A549 (cell line): ENCODE measurements at regions not wholly inside any gene's neighbourhood (a gene's known extent, or its start where the extent isn't known, plus 50 kb on each side); places are given as distances from the start of the nearest gene placed in this dataset.

Experiments used
- ATAC-seq, 2 experiments: fragments of 200-7000 bp in 1 of 2; fragments of >200 bp in 1 of 2; cut with Nextera tagmentation in 1 of 2; cut with Tn5 transposase in 1 of 2; 3 replicates each; pipeline versions ENCODE4 v1.8.0 to v1.9.1; 2018 to 2020; ENCODE audit warnings: mild to moderate bottlenecking in 1 of 2, moderate library complexity in 1 of 2
- CTCF ChIA-PET: fragments of 300-600 bp; sonication (Branson Sonifier 250); formaldehyde crosslinking; extraction: SDS; loops from one replicate; lab custom pipeline; 2021; ENCODE audit warnings: antibody characterized with exemption, inconsistent platforms; lab: Yijun Ruan, JAX
- POLR2A ChIA-PET: fragments of 350-600 bp; formaldehyde crosslinking; extraction: SDS; loops from one replicate; lab custom pipeline; 2021; ENCODE audit warnings: antibody characterized with exemption, inconsistent platforms; lab: Yijun Ruan, JAX
- DNase-seq, 2 experiments: peaks; one replicate each; pipeline versions ENCODE4 v3.0.0 to v3.0.0-alpha.2; 2011 to 2016; ENCODE audit warnings: low read depth in 1 of 2, low spot score in 1 of 2
- FAIRE-seq: peaks from 2 replicates; lab custom pipeline; 2011; peaks lifted over from hg19 to GRCh38; lab: Jason Lieb, UNC
- H3K27ac ChIP-seq, 2 experiments: fragments of >200 bp; sonication (Bioruptor Twin); formaldehyde crosslinking; 3 replicates each; pipeline ENCODE4 v1.5.1; 2016 to 2017
- H3K4me1 ChIP-seq: fragments of >200 bp; sonication (Bioruptor Twin); formaldehyde crosslinking; 3 replicates; pipeline ENCODE4 v1.6.1; 2016
- H3K4me2 ChIP-seq: fragments of >200 bp; sonication (Bioruptor Twin); formaldehyde crosslinking; 3 replicates; pipeline ENCODE4 v1.6.1; 2016
- H3K4me3 ChIP-seq: fragments of >200 bp; sonication (Bioruptor Twin); formaldehyde crosslinking; 3 replicates; pipeline ENCODE4 v1.5.1; 2016
- H3K9me3 ChIP-seq: fragments of >200 bp; sonication (Bioruptor Twin); formaldehyde crosslinking; 3 replicates; pipeline ENCODE4 v1.6.1; 2016
- CHD4 ChIP-seq: fragments of 200-600 bp; sonication (generic); IDR thresholded peaks from 2 replicates; pipeline ENCODE4 v1.6.1; 2016; ENCODE audit warnings: antibody characterized with exemption, mild to moderate bottlenecking, borderline replicate concordance
- EHF ChIP-seq: fragments of 250-450 bp; sonication (Bioruptor Pico); IDR thresholded peaks from 2 replicates; pipeline ENCODE4 v1.5.0; 2020; ENCODE audit warnings: mild to moderate bottlenecking
- EHMT2 ChIP-seq: fragments of 200-600 bp; sonication (generic); IDR thresholded peaks from 2 replicates; pipeline ENCODE4 v1.6.1; 2016; ENCODE audit warnings: antibody characterized with exemption, low read depth, mild to moderate bottlenecking, moderate library complexity
- EP300 ChIP-seq, 2 experiments: fragments of >200 bp; sonication (Bioruptor Twin); formaldehyde crosslinking; IDR thresholded peaks; 2 replicates in 1 of 2; 3 replicates in 1 of 2; pipeline ENCODE4 v1.6.1; 2016 to 2017
- ESRRA ChIP-seq: fragments of 150-350 bp; IDR thresholded peaks from 2 replicates; pipeline ENCODE4 v1.6.1; 2014; ENCODE audit warnings: mild to moderate bottlenecking, low read length, borderline replicate concordance
- FOXS1 ChIP-seq: fragments of 250-450 bp; sonication (Bioruptor Pico); IDR thresholded peaks from 2 replicates; pipeline ENCODE4 v1.5.0; 2020; ENCODE audit warnings: mild to moderate bottlenecking, moderate library complexity
- HEYL ChIP-seq: fragments of 250-450 bp; sonication (Bioruptor Pico); IDR thresholded peaks from 2 replicates; pipeline ENCODE4 v1.8.0; 2021; ENCODE audit warnings: mild to moderate bottlenecking, moderate library complexity
- KDM5A ChIP-seq: fragments of 200-600 bp; sonication (generic); IDR thresholded peaks from 2 replicates; pipeline ENCODE4 v1.6.1; 2016; ENCODE audit warnings: antibody characterized with exemption, mild to moderate bottlenecking
- MAFK ChIP-seq: fragments of 450-650 bp; IDR thresholded peaks from 2 replicates; pipeline ENCODE4 v1.6.1; 2014; ENCODE audit not compliant: partially characterized antibody
- NR3C1 ChIP-seq: fragments of >200 bp; sonication (Bioruptor Twin); formaldehyde crosslinking; IDR thresholded peaks from 3 replicates; pipeline ENCODE4 v1.6.1; 2017
- PHF8 ChIP-seq: fragments of 200-600 bp; sonication (generic); IDR thresholded peaks from 2 replicates; pipeline ENCODE4 v1.6.1; 2016; ENCODE audit warnings: low read depth, mild to moderate bottlenecking, antibody characterized with exemption, moderate library complexity, borderline replicate concordance
- POLR2A ChIP-seq: IDR thresholded peaks from 2 replicates; pipeline ENCODE4 v1.6.1; 2012; ENCODE audit warnings: mild to moderate bottlenecking, low read length
- POLR2AphosphoS2 ChIP-seq: conservative IDR thresholded peaks from 2 replicates; pipeline ENCODE4 v1.6.1; 2012; ENCODE audit warnings: low read length, improper control_type of control experiment, inconsistent platforms
- RAD21 ChIP-seq, 2 experiments: fragments of >200 bp in 1 of 2; sonication (Bioruptor Twin) in 1 of 2; formaldehyde crosslinking in 1 of 2; IDR thresholded peaks in 1 of 2; conservative IDR thresholded peaks in 1 of 2; 2 replicates in 1 of 2; 3 replicates in 1 of 2; pipeline ENCODE4 v1.6.1; 2012 to 2018; ENCODE audit warnings: inconsistent platforms in 1 of 2
- SMC3 ChIP-seq: fragments of >200 bp; sonication (Bioruptor Twin); formaldehyde crosslinking; IDR thresholded peaks from 3 replicates; pipeline ENCODE4 v1.6.1; 2018; ENCODE audit warnings: inconsistent platforms
- ZFP36 ChIP-seq: fragments of 450-650 bp; IDR thresholded peaks from 2 replicates; pipeline ENCODE4 v1.6.1; 2014; ENCODE audit warnings: borderline replicate concordance; ENCODE audit not compliant: partially characterized antibody
- ZSCAN20 ChIP-seq: fragments of 250-450 bp; sonication (Bioruptor Pico); IDR thresholded peaks from 2 replicates; pipeline ENCODE4 v1.8.0; 2022; ENCODE audit warnings: mild to moderate bottlenecking, moderate library complexity
- WGBS: methylation state at CpG from one replicate; pipeline ENCODE4 v1.1.6; 2017; ENCODE audit errors: missing lambda C conversion rate; 5-methylcytosine and 5-hydroxymethylcytosine counted together
- TF ChIP-seq, protein P1 (sequence below): IDR thresholded peaks from 2 replicates; pipeline ENCODE4 v1.6.1; 2012
- TF ChIP-seq, protein P2 (sequence below): fragments of 150-350 bp; IDR thresholded peaks from 2 replicates; pipeline ENCODE4 v1.6.1; 2014; ENCODE audit warnings: low read depth, mild to moderate bottlenecking, low read length
- TF ChIP-seq, protein P3 (sequence below): fragments of >200 bp; sonication (Bioruptor Twin); formaldehyde crosslinking; IDR thresholded peaks from 3 replicates; pipeline ENCODE4 v1.5.1; 2016
- TF ChIP-seq, protein P4 (sequence below): fragments of >200 bp; sonication (Bioruptor Twin); formaldehyde crosslinking; IDR thresholded peaks from 3 replicates; pipeline ENCODE4 v1.6.1; 2016

DNA sequence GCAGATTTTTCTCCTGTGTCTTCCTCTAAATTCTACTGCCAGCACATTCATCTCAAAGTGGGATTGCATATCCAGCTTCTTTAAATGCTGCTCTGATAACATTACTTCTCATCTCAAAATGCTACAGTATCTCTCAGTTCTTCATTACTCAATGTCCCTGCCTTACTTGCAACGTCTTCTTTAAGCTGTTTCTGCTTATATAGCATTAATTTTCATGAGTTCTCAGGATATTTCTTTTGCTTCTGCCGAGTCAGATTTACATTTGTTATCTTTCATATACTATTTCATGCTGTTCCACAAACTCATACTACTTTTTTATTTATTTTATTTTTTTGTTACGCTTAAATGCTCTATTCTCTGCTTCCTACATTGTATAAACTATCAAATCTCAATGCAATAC lies 1223.5 kb upstream of the FAM98A start:
- 16% methylated on average over 3 of the region's 3 CpGs for WGBS
- Histone ChIP-seq H3K27ac (no peak overlapping the region), H3K9me3 (no peaks in the 10 kb centered on the region; the same call in 2 of the 3 replicates), H3K4me2 (no peak overlapping the region), H3K4me3 (no peak overlapping the region), H3K4me1 (no peaks in the 10 kb centered on the region)
- FAIRE-seq: no peak
- DNase-seq: no peak
- POLR2A ChIA-PET: no interaction called here
- no peak for ATAC-seq
- CTCF ChIA-PET: no interaction called here
- TF ChIP-seq NR3C1 (no peak), MAFK (peak; percentile 58)
- TF ChIP-seq, protein P1, sequence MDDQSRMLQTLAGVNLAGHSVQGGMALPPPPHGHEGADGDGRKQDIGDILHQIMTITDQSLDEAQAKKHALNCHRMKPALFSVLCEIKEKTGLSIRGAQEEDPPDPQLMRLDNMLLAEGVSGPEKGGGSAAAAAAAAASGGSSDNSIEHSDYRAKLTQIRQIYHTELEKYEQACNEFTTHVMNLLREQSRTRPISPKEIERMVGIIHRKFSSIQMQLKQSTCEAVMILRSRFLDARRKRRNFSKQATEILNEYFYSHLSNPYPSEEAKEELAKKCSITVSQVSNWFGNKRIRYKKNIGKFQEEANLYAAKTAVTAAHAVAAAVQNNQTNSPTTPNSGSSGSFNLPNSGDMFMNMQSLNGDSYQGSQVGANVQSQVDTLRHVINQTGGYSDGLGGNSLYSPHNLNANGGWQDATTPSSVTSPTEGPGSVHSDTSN: no peak

DNA sequence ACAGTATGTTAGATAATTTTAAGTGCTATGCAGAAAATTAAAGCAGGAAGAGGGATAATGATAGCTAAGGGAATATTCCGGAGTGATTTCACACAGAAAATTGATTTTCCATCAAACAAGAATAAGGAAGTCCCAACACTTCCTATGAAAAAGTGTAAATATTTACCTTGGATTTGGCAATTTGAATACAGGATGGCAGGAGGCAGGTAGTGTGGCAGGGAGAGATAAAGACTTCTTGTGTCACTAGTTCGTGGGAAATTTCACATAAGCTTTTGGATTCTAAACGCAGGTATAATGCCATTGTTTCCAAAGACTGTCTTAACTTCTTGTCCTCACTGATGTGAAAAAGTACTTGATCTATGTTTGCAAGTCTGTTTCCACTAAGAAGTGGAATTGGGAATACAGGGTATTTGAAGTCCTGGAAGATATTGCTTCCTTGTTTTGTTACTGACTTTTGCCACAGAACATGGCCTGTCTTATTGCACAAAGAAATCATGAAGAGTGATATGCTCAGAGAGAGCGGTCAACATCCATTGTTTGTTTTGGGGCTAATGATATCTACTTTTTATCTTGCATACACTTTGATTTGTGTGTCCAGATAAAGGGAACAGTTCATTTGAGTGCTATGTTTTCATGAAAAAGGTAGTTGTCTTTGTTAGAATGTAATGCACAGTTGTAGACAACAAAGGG lies 1216.1 kb upstream of the FAM98A start:
- no peak for TF ChIP-seq FOXS1 (CRISPR knock-in tag)
- TF ChIP-seq, all 56 proteins: peak for 0
- ChIA-PET CTCF (no interaction called here), POLR2A (no interaction called here)
- no peaks in the 10 kb centered on the region for H3K9me3 ChIP-seq
- H3K4me1 ChIP-seq: no peaks in the 10 kb centered on the region
- no peak overlapping the region for H3K4me3 ChIP-seq
- no peak overlapping the region for H3K27ac ChIP-seq
- no peak overlapping the region for H3K4me2 ChIP-seq
- no peak for ATAC-seq
- no peak for DNase-seq
- FAIRE-seq: no peak
- WGBS: 43% methylated on average over 4 of the region's 4 CpGs

DNA sequence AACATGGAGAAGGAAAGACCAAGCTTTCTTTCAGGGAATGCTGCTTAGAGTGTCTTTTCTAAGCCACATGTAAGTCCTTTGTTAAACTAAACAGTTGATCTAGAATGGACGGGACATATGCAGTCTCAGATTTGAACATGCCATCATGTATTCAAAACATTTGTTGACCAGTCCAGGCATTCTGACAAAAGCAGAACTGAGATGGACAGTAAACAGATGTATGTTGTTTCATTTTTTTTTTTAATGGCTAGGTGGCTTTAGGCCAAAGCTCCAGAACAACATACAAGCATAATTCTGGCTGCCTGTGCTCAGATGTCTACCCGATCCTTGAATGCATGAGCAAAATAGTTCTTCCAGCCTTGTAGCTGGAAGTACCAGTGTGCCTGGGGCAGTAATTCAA lies 1211.4 kb upstream of the FAM98A start:
- Histone ChIP-seq H3K4me2 (no peak overlapping the region), H3K4me3 (no peak overlapping the region), H3K9me3 (no peaks in the 10 kb centered on the region), H3K27ac (no peak overlapping the region), H3K4me1 (no peaks in the 10 kb centered on the region)
- ChIA-PET POLR2A (no interaction called here), CTCF (no interaction called here)
- no peak for FAIRE-seq
- ATAC-seq: no peak
- DNase-seq: no peak
- 47% methylated on average over 2 of the region's 2 CpGs for WGBS
- TF ChIP-seq SMC3 (no peak), EHMT2 (no peak), KDM5A (no peak), PHF8 (no peak), POLR2A (no peak), ESRRA (no peak)
- TF ChIP-seq, protein P2, sequence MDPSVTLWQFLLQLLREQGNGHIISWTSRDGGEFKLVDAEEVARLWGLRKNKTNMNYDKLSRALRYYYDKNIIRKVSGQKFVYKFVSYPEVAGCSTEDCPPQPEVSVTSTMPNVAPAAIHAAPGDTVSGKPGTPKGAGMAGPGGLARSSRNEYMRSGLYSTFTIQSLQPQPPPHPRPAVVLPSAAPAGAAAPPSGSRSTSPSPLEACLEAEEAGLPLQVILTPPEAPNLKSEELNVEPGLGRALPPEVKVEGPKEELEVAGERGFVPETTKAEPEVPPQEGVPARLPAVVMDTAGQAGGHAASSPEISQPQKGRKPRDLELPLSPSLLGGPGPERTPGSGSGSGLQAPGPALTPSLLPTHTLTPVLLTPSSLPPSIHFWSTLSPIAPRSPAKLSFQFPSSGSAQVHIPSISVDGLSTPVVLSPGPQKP: no peak
- TF ChIP-seq, protein P3, sequence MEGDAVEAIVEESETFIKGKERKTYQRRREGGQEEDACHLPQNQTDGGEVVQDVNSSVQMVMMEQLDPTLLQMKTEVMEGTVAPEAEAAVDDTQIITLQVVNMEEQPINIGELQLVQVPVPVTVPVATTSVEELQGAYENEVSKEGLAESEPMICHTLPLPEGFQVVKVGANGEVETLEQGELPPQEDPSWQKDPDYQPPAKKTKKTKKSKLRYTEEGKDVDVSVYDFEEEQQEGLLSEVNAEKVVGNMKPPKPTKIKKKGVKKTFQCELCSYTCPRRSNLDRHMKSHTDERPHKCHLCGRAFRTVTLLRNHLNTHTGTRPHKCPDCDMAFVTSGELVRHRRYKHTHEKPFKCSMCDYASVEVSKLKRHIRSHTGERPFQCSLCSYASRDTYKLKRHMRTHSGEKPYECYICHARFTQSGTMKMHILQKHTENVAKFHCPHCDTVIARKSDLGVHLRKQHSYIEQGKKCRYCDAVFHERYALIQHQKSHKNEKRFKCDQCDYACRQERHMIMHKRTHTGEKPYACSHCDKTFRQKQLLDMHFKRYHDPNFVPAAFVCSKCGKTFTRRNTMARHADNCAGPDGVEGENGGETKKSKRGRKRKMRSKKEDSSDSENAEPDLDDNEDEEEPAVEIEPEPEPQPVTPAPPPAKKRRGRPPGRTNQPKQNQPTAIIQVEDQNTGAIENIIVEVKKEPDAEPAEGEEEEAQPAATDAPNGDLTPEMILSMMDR: no peak

DNA sequence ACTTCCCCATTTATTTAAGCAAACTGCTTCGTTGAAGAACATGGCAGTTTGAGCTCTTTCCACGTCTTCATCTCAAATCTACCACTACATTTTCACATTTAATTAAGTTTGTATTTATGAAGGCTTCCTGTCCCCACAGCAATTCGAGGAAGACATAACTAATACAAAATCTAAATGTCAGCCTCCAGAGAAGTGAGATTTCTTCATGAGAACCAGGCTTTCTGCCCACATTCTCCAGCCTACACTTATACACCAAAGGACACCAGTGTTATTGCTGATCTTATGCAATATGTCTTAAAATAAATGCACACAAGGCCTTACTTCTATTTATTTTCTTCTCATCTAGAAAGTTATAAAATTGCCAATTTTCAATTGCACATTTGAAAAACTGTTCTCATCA lies 1209.3 kb upstream of the FAM98A start:
- FAIRE-seq (no peak), DNase-seq (no peak)
- 5% methylated on average over 3 of the region's 3 CpGs for WGBS
- Histone ChIP-seq H3K4me1 (no peaks in the 10 kb centered on the region), H3K9me3 (no peaks in the 10 kb centered on the region), H3K4me2 (no peak overlapping the region)
- POLR2A ChIA-PET: no interaction called here
- TF ChIP-seq, protein P4, sequence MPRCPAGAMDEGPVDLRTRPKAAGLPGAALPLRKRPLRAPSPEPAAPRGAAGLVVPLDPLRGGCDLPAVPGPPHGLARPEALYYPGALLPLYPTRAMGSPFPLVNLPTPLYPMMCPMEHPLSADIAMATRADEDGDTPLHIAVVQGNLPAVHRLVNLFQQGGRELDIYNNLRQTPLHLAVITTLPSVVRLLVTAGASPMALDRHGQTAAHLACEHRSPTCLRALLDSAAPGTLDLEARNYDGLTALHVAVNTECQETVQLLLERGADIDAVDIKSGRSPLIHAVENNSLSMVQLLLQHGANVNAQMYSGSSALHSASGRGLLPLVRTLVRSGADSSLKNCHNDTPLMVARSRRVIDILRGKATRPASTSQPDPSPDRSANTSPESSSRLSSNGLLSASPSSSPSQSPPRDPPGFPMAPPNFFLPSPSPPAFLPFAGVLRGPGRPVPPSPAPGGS: no peak
- no peak for TF ChIP-seq PHF8
- no peak for TF ChIP-seq HEYL (CRISPR knock-in tag)
- no peak for TF ChIP-seq EP300 (IDR thresholded peaks at IDR 0.05)
- no peak for TF ChIP-seq CHD4
- TF ChIP-seq ZSCAN20 (CRISPR knock-in tag): no peak
- TF ChIP-seq EHF (CRISPR knock-in tag): no peak
- TF ChIP-seq NR3C1: no peak
- no peak for TF ChIP-seq POLR2AphosphoS2
- TF ChIP-seq RAD21 (conservative IDR thresholded peaks at IDR 0.05 in 1 of 2, IDR thresholded peaks at IDR 0.05 in 1 of 2): no peak
- TF ChIP-seq ZFP36: no peak
- TF ChIP-seq, all 56 proteins: peak for 0
- Histone ChIP-seq H3K4me3 (no peak overlapping the region), H3K27ac (no peak overlapping the region)
- CTCF ChIA-PET: no interaction called here
- no peak for ATAC-seq
